Bronchial epithelial cell (primary cell): ENCODE measurements at regions not wholly inside any gene's neighbourhood (a gene's known extent, or its start where the extent isn't known, plus 50 kb on each side); places are given as distances from the start of the nearest gene placed in this dataset.

Experiments used
- DNase-seq: peaks from one replicate; pipeline ENCODE4 v3.0.0-alpha.2; 2010; ENCODE audit warnings: low read depth
- FAIRE-seq: peaks from 2 replicates; lab custom pipeline; 2011; peaks lifted over from hg19 to GRCh38; lab: Jason Lieb, UNC
- H3K27me3 ChIP-seq: 2 replicates; pipeline ENCODE4 v1.5.1; 2011; ENCODE audit warnings: low read length; ENCODE audit not compliant: control insufficient read depth, insufficient read depth
- H3K36me3 ChIP-seq: 2 replicates; pipeline ENCODE4 v1.5.1; 2011; ENCODE audit warnings: low read length; ENCODE audit not compliant: control insufficient read depth, insufficient read depth
- H3K4me3 ChIP-seq: 2 replicates; pipeline ENCODE4 v1.5.1; 2011; ENCODE audit warnings: mild to moderate bottlenecking, low read depth, low read length, control low read depth
- CTCF ChIP-seq: IDR thresholded peaks from 2 replicates; pipeline ENCODE4 v1.5.1; 2011; ENCODE audit warnings: mild to moderate bottlenecking, moderate library complexity, low read length, control low read depth, inconsistent platforms; ENCODE audit not compliant: insufficient read depth, severe bottlenecking

DNA sequence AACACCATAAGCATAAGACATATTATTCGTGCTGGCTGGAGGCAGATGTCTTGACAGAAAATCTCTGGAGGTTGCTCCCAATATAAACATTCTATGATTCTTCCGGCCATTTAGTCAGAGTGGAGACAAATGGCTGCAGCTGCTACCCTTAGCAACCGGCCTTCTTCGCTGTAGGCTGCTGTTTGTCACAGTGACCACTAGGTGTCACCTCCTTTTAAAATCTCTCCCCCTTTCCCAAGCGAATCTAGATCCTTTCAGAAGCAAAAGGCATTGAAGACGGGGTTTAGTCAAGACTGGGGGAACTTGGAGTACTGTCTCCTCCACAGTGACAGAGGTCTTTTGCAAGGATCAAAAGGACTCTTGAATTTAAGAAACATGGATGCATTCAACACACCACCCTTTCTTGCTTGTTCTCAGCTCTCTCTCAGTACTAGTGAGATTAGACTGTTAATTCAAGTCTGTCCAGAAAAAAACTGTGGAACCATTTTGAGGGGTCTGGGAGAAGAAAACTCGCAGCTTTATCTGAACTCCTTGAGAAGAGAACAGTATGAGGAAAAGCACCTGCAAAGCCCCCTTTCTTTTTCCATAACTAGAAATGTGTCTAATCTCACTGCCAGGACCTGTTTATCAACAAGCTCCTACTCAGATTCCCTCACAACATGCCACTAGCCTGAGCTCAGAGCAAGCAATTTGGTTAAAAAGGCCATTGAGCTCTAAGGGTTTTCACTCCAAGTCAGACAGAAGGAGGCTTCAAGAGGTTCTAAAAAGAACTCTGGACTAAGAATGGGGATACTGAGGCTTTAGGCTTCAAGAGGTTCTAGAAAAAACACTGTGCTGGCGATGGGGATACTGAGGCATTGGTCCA, 408.3 kb upstream of the PLXNA2 start:
- H3K4me3 ChIP-seq = no peak overlapping the region
- FAIRE-seq (peak; percentile 79), DNase-seq (peak; percentile 73)
- TF ChIP-seq CTCF = peak; percentile 76
- no peaks in the 10 kb centered on the region for H3K36me3 ChIP-seq
- no peaks in the 10 kb centered on the region for H3K27me3 ChIP-seq

DNA sequence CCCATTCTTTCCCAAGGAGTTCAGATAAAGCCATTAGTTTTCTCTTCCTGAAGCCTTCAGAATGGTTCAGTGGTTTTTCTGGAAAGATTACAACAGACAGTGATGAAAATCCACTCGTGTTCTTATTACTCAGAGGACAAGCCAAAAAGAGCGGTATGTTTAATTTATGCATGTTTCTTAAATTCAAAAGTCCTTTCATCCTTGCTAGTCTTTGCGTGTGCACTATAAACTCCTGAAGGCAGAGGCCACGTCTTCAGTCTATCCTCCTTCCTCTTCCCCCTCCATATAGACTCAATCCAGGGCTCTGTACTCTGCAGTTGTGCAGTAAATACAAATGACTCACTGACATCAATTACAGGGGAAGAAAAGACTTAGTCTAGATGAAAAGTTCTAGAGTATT, 409.2 kb upstream of the PLXNA2 start:
- Histone ChIP-seq H3K27me3 (no peaks in the 10 kb centered on the region), H3K36me3 (no peaks in the 10 kb centered on the region), H3K4me3 (no peak overlapping the region)
- no peak for TF ChIP-seq CTCF
- FAIRE-seq (no peak), DNase-seq (no peak)

DNA sequence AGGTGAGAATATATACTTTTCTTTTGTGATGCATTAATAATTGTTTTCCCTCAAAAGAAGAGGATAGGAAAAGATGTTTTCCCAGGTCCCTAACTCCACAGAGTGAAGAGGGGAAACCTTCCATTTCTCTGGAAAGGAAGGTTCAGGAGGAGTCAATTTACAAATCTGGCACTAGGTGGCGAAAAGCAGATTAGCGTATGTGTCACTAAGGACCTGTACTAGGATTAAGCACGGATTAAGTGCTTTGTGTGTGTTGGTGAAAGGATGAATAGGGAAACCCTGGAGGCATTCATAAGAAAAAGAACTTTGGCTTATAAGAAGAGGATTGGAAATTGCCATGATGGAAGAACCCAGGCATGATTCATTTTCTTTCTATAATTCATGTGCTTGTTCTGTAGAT, 410.1 kb upstream of the PLXNA2 start:
- FAIRE-seq (no peak), DNase-seq (peak; percentile 60)
- no peak overlapping the region for H3K4me3 ChIP-seq
- H3K27me3 ChIP-seq = no peaks in the 10 kb centered on the region
- TF ChIP-seq CTCF = peak; percentile 58
- H3K36me3 ChIP-seq = no peaks in the 10 kb centered on the region

DNA sequence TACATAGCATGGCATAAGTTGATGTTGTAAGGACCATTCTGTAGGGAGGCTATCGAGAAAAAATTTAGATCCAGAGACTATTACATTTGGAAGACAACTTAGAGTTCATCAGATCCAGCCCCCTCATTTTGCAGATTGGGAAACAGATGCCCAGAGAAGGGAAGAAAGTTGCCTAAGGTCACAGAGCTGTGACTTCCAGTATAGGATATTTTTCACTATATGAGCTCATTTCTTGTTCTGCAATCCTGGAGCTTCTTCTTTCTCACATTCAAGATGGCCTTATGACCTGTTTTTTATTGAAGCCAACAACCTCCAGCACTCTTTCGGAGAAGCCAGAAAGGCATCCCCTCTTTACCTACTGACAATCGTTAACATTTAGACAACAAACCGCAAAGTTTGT, 421.8 kb upstream of the PLXNA2 start:
- no peak for TF ChIP-seq CTCF
- peaks cover 2% of the 10 kb centered on the region for H3K27me3 ChIP-seq
- DNase-seq (no peak), FAIRE-seq (no peak)
- H3K4me3 ChIP-seq = no peak overlapping the region
- H3K36me3 ChIP-seq = no peaks in the 10 kb centered on the region

- no peak for FAIRE-seq
- DNase-seq = peak; percentile 22
- TF ChIP-seq CTCF = no peak
- H3K4me3 ChIP-seq = no peak overlapping the region
- peaks cover 2% of the 10 kb centered on the region for H3K27me3 ChIP-seq
- H3K36me3 ChIP-seq = no peaks in the 10 kb centered on the region
Measured at GRCh38 chr1:208668991-208669390, 424.8 kb upstream of the PLXNA2 start.
